GM18508 (cell line): ENCODE measurements at regions not wholly inside any gene's neighbourhood (a gene's known extent, or its start where the extent isn't known, plus 50 kb on each side); places are given as distances from the start of the nearest gene placed in this dataset.

Experiments
- ATAC-seq: cut with Tn5 transposase; IDR thresholded peaks from one replicate; pipeline ENCODE4 v1.9.1; 2021; ENCODE audit warnings: moderate number of reproducible peaks; ENCODE audit not compliant: insufficient read depth, unreplicated experiment

DNA sequence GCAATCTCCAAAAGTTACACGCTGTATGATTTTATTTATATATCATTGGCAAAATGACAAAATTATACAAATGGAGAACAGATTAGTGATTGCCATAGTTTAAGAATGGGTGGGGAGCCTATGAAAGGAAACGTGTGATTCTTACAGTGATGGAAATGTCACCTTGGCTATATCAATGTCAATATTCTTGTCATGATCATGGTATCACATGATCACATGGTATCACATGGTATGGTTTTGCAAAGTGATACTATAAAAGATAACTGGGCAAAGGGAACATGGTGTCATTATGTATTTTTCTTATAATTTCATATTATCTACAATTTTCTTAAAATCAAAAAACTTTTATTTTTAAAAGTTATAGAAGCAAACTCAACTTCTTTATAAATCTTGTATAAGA, 606.2 kb upstream of the ZEB2 start:
- no peak for ATAC-seq

DNA sequence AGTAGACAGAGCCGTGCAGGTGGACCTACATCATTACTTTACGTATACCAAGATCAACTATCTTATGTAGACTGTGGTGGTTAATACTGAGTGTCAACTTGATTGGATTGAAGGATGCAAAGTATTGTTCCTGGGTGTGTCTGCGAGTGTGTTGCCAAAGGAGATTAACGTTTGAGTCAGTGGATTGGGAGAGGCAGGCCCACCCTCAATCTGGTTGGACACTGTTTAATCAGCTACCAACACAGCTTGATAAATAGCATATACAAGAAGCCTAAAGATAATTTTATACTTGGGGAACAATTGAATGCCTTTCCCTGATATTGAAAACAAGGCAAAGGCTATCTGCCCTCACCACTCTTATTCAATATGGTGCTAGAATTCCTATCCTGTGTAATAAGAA, 604.2 kb upstream of the ZEB2 start:
- ATAC-seq: no peak

DNA sequence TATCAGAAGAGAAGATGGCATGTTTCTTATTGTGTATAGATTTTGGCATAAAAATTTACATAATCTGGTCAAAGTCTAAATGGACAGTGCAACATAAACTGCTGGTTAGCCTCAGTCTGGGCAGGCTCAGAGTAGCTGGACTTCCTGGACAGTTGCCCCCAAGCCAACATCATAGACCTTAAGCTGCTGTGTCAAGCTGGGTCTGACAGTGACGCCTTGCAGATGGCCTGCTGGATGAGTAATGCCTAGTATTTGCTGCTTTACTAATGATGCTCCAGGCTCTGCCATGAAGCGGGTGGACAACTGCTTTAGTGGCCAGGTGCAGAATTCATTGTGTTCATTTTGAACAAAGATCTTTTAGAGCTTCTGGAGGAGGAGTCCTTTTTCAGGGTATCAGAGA, 603.7 kb upstream of the ZEB2 start:
- ATAC-seq: no peak

DNA sequence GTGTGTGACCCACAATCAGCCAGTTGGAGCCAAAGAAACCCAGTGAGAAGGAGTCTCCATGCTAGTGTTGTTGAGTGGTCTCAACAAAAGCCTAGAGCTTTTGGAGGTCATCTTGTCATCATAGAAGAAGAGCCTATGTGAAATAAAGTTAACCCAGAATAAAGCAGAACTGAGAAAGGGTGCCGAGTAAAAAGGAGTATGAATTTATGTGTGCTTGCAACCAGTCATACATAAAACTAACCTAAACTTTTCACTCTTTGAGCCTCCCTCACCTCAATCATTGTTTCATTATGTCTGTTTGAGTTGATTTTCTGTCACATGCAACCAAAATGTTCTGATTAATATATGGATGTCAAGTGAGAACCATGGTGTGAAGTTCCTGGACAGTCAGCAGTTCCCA, 599.3 kb upstream of the ZEB2 start:
- ATAC-seq: peak; percentile 62

DNA sequence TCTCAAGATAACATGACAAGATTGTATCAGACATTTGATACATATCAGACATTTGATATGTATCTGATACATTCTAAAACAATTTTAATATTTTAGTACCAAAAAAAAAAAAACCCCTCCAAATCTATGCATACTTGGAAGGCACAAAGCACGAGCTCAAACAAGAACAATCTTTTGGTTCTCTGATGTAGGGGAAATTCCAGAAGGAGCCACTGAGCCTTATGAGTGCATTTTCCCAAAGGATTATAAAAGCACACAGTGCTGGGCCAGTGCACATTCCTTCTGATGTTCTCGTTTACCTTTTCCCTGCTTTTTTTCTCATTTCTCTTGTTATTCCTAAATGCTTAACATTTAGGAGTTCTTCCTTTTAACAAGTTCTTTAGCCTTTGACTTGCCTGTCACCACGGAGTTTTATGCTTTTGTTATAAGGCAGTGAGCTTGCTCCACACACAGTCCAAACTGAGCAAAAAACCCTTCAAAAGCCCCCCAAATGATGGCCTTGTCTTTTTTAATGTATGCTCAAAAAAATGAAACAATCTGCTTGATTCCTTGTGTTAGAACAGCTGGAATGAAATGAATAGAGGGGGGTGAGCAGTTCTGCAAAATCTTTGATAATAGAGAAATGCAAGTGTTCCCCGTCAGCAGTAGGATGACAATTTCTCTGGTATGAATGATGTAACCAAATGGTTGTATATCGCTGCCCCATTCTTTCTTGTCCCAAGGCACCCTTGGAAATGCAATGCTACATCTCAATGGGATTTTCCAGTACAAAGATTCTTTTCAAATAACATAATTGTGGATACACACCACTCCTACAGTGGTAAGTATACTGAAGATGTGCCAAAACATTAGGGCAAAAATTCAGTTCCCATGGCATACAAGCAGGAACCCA, 597.2 kb upstream of the ZEB2 start:
- no peak for ATAC-seq

DNA sequence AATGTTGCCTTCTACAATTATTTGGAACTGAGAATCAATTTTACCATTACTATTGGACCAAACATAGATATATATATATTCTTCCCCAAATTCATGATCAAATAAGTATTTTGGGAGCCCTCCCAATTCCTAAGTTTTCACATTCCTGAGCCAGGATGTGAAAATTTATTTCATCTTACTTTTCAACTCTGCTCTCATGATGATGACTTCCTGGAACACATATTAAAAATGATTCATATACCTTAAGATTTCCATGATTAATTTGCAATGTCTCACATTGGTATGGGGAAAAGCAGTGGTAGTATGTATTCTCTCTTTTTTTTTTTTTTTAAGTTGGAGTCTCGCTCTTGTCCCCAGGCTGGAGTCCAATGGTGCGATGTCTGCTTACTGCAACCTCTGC, 596.1 kb upstream of the ZEB2 start:
- ATAC-seq: no peak

DNA sequence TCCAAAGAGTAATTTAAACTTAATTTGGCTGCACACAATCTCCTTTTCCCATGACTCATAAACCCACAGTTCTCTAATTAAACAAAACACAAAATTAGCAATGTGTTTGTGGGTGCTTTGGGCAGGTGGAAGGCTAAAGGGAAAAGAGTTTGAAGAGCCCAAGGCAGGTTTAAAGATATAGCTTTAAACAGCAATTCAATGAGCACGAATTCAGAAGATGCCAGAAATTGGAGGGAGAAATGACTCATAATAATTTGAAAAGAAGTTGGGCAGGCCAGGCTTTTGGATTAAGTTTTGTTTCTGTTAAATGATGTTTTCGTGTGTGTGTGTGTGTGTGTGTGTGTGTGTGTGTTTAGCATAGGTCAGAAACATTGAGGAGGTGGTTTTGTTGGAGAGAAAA, 594.8 kb upstream of the ZEB2 start:
- ATAC-seq: no peak

DNA sequence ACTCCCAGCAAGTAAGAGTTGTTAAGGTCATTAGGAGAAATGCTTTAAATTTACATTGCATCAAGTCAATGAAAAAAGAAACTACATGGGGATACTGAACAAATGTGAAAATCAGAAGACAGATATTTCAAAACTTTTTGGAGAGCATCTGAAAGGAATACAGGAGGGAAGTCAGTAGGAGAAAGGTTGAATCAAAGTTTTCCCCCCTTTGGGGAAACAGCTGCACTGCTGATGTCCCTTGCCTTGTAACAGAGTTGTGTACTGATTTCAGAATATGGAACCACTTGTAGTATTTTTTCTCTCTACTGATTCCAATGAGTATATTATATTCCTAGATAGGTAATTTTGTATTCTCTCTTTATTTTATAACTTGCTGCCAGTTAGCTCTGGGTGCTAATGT, 592.5 kb upstream of the ZEB2 start:
- no peak for ATAC-seq

DNA sequence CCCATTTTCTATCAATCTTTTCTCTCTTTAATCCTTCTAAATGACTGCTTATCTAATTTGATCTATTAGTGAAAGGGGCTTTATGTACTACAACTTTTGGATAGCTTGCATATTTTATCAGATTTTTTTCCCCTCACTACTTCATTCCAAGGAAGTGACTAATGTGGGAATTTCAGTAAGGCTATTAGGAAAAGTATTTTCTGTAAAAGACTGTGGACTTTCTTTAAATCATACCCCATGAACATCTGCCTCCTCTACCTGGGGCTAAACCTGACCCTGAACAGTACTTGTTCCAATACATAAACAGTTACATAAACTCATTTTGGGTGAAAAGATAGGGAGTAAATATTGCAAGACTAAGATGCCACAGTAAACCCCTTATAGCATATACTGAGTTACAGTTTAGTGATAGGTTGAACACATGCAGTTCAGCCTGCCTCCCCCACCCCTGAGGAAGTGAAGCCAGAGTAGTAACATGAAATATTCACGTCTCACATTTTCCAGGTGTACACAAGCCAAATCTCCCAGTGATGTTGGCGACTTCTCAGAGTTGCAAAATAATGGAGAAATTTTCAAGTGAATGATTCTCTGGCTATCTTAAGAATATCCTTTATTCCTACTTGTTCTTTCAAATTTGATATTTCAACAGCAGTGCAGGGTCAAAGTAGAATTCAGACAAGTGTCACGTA, 590.9 kb upstream of the ZEB2 start:
- ATAC-seq: no peak

DNA sequence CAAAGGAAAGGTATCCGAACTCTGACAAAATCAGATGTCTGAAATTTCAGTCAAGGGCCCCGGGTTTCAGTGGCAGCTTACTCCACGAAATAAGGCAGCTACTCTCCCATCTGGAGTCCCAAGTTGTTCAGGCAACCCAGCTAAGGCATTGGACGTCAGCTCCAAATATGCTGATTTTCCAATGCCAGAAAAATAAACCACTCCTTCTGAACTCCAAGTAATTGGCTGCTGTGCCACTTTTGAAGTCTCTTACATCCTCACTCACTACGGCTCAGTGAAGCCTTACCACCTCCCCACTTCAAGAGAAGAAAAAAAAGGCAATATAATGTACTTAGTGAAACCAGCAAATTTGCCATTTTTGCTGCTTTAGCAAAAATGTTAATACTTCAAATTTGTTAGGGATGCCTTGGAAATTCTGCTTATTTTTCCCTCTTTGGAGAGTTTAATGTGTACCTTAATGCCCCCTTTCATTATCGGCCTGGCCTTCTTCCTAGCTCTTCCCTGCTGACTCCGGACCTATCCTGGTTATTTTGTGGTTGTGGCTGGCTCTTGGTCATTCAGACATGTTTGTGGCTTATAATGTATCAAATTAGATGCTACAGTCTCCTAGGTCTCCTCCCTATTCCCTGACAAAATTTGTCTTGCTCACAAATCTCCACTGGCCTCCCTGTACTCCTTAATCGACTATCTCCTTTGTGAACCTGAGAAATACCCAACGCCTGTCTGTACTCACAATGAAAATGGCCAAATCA, 589.2 kb upstream of the ZEB2 start:
- ATAC-seq: no peak

DNA sequence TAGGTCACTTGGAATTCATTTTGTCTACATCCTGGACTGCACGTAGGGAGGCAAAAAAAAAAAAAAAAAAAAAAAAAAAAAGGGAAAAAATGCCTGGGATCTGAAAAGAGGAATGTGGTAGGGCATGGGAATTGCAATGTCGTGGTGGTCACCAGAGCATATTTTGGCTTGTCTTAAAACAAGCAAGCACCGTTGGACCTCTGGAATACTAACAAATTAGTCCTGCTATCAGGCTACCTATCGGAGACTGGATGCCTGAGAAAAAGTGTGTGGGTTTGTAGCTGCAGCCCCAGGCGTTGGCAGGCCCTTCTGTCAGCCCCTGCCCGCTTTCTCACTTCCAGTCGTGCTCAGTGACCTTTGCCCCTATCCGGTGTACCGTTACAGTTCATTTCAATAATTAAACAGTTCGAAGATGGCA, 588.5 kb upstream of the ZEB2 start:
- no peak for ATAC-seq

DNA sequence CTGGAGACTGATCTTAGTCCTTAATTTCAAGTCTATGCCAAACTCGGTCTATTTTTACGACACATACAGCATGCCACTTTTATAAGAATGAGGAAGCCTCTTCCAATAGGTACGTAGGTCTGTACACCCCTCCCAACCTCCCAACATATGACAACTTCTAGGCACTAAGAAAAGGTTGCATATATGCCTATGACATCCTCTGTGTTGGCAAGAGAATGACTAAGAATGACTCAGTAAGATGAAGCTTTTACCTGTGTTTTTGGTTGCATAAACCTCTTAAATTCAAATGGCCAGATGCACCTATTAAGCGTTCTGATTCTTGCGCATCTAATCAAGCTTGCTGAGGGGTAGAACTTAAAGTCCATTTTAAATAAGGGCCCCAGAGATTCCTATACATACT, 586.4 kb upstream of the ZEB2 start:
- ATAC-seq: no peak

DNA sequence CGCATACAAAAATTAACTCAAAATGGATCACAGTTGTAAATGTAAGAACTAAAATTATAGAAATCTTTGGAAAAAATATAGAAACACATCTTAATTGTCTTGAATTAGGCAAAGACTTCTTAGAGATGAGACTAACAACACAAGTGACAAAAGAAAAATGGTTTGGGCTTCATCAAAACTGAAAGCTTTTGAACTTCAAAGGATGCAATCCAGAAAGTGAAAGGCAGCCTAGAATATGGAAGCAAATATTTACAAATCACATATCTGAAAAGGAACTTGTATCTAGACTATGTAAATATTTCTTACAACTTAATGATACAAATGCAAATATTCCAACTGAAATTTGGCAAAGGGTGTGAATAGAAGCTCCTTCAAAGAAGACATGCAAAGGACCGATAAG, 582.8 kb upstream of the ZEB2 start:
- no peak for ATAC-seq

DNA sequence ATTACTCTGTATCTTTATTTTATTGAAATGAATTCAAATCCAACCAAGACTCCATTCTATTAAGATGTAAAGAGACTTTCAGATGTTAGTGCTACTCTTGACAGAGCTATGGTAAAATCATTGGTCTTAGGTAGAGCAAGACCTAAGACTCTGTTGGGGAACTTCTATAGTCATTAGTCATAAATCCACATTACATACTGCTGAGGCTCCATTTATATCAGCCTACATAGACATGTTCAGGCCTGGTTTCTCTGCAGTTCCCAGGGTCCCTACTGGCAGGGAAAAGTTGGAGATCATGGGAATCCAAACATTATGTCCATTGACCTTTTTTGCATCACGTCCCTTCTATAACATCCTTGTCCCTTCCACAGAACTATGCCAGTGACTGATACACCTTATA, 580.4 kb upstream of the ZEB2 start:
- no peak for ATAC-seq

DNA sequence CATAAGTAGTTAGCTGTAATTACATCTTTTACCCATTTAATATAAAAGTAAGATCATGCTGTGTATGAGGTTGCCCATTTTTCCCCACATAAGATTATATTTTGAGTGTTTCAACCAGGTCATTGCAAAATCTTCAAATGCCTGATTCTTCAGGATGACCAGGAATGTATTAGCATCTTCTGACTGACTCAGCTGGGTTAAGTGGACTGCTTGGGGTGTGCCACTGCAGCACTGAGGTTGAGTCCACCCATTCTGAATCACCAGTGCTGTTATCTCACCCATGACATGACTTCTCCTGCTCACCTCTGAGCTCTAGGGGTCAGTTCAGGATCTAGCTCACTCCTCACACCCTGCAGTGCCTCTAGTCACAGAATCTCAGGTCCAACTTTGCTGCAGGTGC, 576.7 kb upstream of the ZEB2 start:
- ATAC-seq: no peak

DNA sequence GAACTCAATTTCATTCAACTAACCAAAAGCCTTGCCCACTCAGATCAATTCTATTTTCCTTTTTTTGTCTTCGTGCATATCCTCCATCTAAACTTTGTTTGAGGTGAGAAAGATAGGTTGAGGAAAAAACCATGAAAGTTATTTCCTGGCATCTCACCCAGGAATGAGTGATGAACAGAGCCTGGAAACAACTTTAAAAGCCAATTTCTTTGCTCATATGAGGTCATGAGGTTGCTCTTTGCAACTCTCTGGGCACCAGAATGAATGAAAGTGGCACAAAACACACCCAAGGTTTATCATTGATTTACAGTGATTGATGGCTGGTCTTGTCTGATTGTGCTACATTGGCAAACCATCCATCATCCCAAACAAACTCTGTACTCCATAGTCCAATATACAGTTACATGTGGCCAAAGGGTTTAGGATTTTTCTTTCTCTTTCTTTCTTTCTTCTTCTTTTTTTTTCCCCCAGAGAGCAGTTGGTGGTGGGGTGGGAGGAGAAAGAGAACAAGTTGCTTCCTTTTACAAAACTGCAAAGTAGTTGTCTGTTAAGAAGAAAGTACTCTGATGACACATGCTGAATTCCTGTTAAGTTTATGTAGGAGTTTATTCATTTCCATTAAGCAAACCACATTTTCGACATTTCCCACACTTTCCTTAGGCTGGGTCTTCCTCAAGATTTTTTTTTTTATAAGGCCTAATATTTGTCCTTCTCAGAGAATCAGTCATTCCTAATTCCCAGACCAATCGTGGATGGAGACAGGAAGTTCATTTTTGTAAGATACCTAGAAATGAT, 575.9 kb upstream of the ZEB2 start:
- ATAC-seq: no peak

DNA sequence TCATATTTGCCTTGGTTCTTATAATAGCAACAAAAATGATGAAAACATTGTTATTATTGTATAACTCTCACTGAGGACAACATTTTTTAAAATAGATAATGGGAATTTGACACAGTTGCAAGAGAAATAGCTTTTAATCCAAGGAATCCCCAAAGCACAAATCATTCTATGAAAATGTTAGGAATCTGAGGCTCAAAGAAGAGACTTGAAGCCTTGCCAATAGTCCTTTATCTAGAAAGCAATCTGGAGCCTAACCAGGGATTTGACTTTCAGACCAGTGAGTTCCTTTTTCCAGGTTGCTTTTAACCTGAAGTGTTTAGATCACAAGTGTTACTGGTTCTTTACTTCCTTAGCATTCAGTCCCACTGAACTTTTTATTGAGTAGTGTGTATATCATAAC, 574.5 kb upstream of the ZEB2 start:
- no peak for ATAC-seq

DNA sequence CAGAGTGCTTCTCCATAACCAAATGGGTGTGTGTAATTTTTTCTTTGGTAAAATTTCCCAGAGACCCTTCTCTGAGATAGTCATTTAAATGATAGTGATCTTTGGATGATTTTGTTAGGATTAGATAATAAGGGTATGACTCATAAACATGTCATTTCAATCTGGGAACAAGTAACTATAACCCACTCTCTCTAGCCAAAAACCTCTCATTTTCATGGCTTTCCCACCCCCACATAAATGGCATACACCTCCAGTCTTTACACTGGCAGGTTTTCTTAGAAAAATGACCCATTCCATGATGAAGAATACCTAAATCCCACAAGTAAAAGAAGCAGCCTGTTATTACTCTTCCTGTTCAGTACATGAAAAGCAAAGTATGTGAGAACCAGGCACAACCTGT, 572.0 kb upstream of the ZEB2 start:
- no peak for ATAC-seq

DNA sequence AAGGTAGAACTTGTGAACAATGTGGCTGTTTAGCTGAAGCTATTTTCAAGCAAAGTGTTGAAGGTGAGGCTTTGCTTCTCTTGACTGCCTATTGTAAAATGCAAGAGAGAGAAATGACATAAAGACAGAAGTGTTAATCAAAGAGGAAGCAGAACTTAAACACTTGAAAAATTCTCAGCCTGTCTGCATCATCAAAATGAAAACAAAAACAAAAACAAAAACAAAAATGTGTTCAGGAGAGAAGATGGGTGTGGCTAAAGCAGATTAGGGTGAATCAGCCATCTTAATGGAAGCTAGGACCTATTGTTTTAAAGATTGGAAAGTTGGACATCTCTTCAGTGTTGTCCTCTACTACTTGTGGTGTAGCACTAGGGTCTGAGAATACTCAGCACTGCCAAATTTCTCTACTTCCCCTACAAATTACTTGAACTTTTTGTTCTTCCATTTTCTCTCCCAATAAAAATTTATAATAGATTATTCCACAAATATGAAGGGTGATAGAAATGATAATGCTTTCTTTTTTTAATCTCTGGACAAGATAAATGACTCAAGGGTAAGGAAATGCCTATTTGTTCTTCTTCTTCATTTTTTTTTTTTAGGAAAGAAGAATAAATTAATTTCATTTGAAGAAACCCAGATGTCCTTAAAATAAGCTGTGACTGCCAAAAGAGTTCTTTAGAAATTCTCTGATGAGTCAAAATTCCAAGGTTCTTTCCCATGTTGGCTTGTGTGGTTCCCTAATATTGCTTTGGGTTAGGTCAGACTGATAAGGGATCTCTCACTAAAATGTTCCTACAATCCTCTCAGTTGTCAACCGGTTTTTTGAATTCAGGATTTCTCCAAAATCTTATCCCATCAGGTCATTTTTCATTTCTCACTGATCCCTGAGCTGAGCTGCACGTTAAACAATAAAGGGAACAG, 571.2 kb upstream of the ZEB2 start:
- ATAC-seq: no peak
